HepG2 (cell line): ENCODE measurements at regions not wholly inside any gene's neighbourhood (a gene's known extent, or its start where the extent isn't known, plus 50 kb on each side); places are given as distances from the start of the nearest gene placed in this dataset.
A peak's percentile ranks its signal among the peaks of the same experiment; 100 is the strongest.

Experiments
- AKAP8 ChIP-seq: sonication (generic); formaldehyde crosslinking; IDR thresholded peaks from 2 replicates; pipeline ENCODE4 v1.5.1; 2020; ENCODE audit warnings: mild to moderate bottlenecking, missing genetic modification reagents
- MAX ChIP-seq: IDR thresholded peaks from 2 replicates; pipeline ENCODE4 v1.6.1; 2012; ENCODE audit warnings: inconsistent platforms
- NFE2 ChIP-seq: sonication (generic); formaldehyde crosslinking; IDR thresholded peaks from 2 replicates; pipeline ENCODE4 v1.4.0; 2020; ENCODE audit warnings: missing genetic modification reagents
- NONO ChIP-seq, 2 experiments: fragments of 450-650 bp in 1 of 2; sonication (generic) in 1 of 2; formaldehyde crosslinking in 1 of 2; IDR thresholded peaks in 1 of 2; conservative IDR thresholded peaks in 1 of 2; 2 replicates each; pipeline versions ENCODE4 v1.6.1 to v1.8.0; 2017 to 2022; ENCODE audit warnings: mild to moderate bottlenecking in 1 of 2, missing genetic modification reagents in 1 of 2, moderate library complexity in 1 of 2
- NR2F2 ChIP-seq: IDR thresholded peaks from 2 replicates; pipeline ENCODE4 v1.6.1; 2012; ENCODE audit warnings: low read depth, inconsistent platforms, borderline replicate concordance
- PCBP1 ChIP-seq: fragments of 200-400 bp; formaldehyde crosslinking; IDR thresholded peaks from 2 replicates; pipeline ENCODE4 v1.6.1; 2017; ENCODE audit warnings: mild to moderate bottlenecking, low read depth, low read length, borderline replicate concordance
- PHB2 ChIP-seq: fragments of 450-650 bp; IDR thresholded peaks from 2 replicates; pipeline ENCODE4 v1.6.1; 2018; ENCODE audit not compliant: partially characterized antibody
- PREB ChIP-seq: sonication (generic); formaldehyde crosslinking; IDR thresholded peaks from 2 replicates; pipeline ENCODE4 v1.4.0; 2020; ENCODE audit warnings: missing genetic modification reagents
- RARA ChIP-seq: IDR thresholded peaks from 2 replicates; pipeline ENCODE4 v1.6.1; 2016; ENCODE audit warnings: missing genetic modification reagents, missing compliant biosample characterization
- RFX3 ChIP-seq: IDR thresholded peaks from 2 replicates; pipeline ENCODE4 v1.6.1; 2016; ENCODE audit warnings: missing biosample characterization, missing genetic modification reagents
- RORA ChIP-seq: sonication (generic); formaldehyde crosslinking; IDR thresholded peaks from 2 replicates; pipeline ENCODE4 v1.5.0; 2020; ENCODE audit warnings: mild to moderate bottlenecking, missing genetic modification reagents, moderate library complexity
- TEAD3 ChIP-seq: optimal IDR thresholded peaks from 2 replicates; pipeline ENCODE3; 2016; ENCODE audit warnings: borderline replicate concordance
- TSC22D2 ChIP-seq: sonication (generic); formaldehyde crosslinking; IDR thresholded peaks from 2 replicates; pipeline ENCODE4 v1.5.1; 2020; ENCODE audit warnings: missing genetic modification reagents, mild to moderate bottlenecking, borderline replicate concordance
- XRCC5 ChIP-seq: fragments of 200-400 bp; formaldehyde crosslinking; optimal IDR thresholded peaks from 2 replicates; pipeline ENCODE3; 2017; ENCODE audit warnings: mild to moderate bottlenecking, low read length
- ZBTB10 ChIP-seq: sonication (generic); formaldehyde crosslinking; IDR thresholded peaks from 2 replicates; pipeline ENCODE4 v1.4.0; 2020; ENCODE audit warnings: missing genetic modification reagents, borderline replicate concordance
- ZBTB21 ChIP-seq: sonication (generic); formaldehyde crosslinking; IDR thresholded peaks from 2 replicates; pipeline ENCODE4 v1.4.0; 2020; ENCODE audit warnings: missing genetic modification reagents
- ZBTB33 ChIP-seq: sonication (generic); formaldehyde crosslinking; IDR thresholded peaks from 2 replicates; pipeline ENCODE4 v1.4.0; 2020; ENCODE audit warnings: missing genetic modification reagents
- ZC3H13 ChIP-seq: sonication (generic); formaldehyde crosslinking; IDR thresholded peaks from 2 replicates; pipeline ENCODE4 v1.8.1; 2023; ENCODE audit warnings: mild to moderate bottlenecking, missing genetic modification reagents, moderate library complexity
- ZKSCAN5 ChIP-seq: sonication (generic); formaldehyde crosslinking; IDR thresholded peaks from 2 replicates; pipeline ENCODE4 v1.5.1; 2020; ENCODE audit warnings: mild to moderate bottlenecking, missing genetic modification reagents
- ZNF121 ChIP-seq: sonication (generic); formaldehyde crosslinking; IDR thresholded peaks from 2 replicates; pipeline ENCODE4 v1.5.0; 2020; ENCODE audit warnings: mild to moderate bottlenecking, missing genetic modification reagents
- ZNF17 ChIP-seq: sonication (generic); formaldehyde crosslinking; IDR thresholded peaks from 2 replicates; pipeline ENCODE4 v1.5.0; 2020; ENCODE audit warnings: mild to moderate bottlenecking, missing genetic modification reagents
- ZNF446 ChIP-seq: sonication (generic); formaldehyde crosslinking; IDR thresholded peaks from 2 replicates; pipeline ENCODE4 v1.5.0; 2020; ENCODE audit warnings: mild to moderate bottlenecking, missing genetic modification reagents
- ZNF468 ChIP-seq: sonication (generic); formaldehyde crosslinking; IDR thresholded peaks from 2 replicates; pipeline ENCODE4 v1.8.0; 2022; ENCODE audit warnings: mild to moderate bottlenecking, moderate library complexity, missing genetic modification reagents
- ZNF564 ChIP-seq: sonication (generic); formaldehyde crosslinking; IDR thresholded peaks from 2 replicates; pipeline ENCODE4 v1.8.1; 2023; ENCODE audit warnings: mild to moderate bottlenecking, missing genetic modification reagents
- ZNF607 ChIP-seq: sonication (generic); formaldehyde crosslinking; IDR thresholded peaks from 2 replicates; pipeline ENCODE4 v1.5.1; 2020; ENCODE audit warnings: missing genetic modification reagents, mild to moderate bottlenecking, borderline replicate concordance

GRCh38 chr10:78964952-78965633, 103.7 kb upstream of the ZMIZ1 start (continued):
- TF ChIP-seq ZC3H13 (CRISPR knock-in tag) (peak; percentile 66; the same call in 1 of the 2 replicates), PCBP1 (peak; percentile 70; the same call in 1 of the 2 replicates), PHB2 (no peak), TSC22D2 (no peak), TEAD3 (CRISPR knock-in tag) (peak; percentile 74), NR2F2 (no peak), ZBTB33 (CRISPR knock-in tag) (peak; percentile 50; the same call in 1 of the 2 replicates), XRCC5 (peak; percentile 96), ZBTB10 (CRISPR knock-in tag) (no peak; the same call in 1 of the 2 replicates), NFE2 (peak; percentile 91), NONO (IDR thresholded peaks at IDR 0.05) (no peak), NONO (CRISPR knock-in tag; conservative IDR thresholded peaks at IDR 0.05) (peak; percentile 93), ZBTB21 (no peak; the same call in 1 of the 2 replicates), ZKSCAN5 (CRISPR knock-in tag) (peak; percentile 89), ZNF468 (CRISPR knock-in tag) (no peak), RARA (CRISPR knock-in tag) (peak; percentile 87), ZNF564 (CRISPR knock-in tag) (peak; percentile 90), ZNF446 (no peak), RFX3 (no peak), ZNF17 (CRISPR knock-in tag) (no peak), PREB (CRISPR knock-in tag) (no peak), ZNF121 (peak; percentile 64; the same call in 1 of the 2 replicates), RORA (no peak), ZNF607 (CRISPR knock-in tag) (peak; percentile 86), AKAP8 (CRISPR knock-in tag) (peak; percentile 82), MAX (no peak)
